ENCODE measurements at regions not wholly inside any gene's neighbourhood (a gene's known extent, or its start where the extent isn't known, plus 50 kb on each side); places are given as distances from the start of the nearest gene placed in this dataset.
"Not testable (repeated sequence)": the region's sequence is repeated elsewhere in the genome, so short reads cannot be mapped to it uniquely, and the experiment has no call there.

DNA sequence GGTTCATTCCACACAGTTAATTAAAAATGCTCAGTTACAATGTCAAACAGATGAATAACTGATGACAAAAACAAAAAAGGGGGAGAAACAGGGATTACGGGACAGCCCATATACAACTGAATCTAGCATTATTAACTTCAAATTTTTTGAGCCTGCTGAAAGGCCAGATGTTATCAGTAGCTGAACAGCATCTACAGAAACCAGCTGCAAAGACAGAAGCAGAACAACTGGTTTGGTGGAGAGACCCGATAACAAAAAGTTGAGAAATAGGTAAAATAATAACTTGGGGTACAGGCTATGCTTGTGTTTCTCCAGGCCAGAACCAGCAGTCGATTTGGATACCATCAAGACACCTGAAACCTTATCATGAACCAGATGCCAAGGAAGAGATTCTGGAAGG lies 109.8 kb downstream of the SEPTIN7 start:
- not testable (repeated sequence) for DNase-seq

DNA sequence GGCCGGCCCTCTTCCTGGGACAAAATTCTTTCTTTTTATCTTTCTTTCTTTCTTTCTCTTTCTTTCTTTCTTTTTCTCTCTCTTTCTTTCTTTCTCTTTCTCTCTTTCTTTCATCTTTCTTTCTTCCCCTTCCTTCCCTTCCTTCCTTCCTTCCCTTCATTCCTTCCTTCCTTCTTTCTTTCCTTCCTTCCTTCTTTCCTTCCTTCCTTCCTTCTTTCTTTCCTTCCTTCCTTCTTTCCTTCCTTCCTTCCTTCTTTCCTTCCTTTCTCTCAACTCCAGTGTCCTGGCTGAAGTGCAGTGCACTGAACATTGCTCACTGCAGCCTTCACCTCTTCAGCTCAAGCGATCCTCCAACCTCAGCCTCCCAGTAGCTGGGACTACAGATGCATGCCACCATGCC lies 112.5 kb downstream of the SEPTIN7 start:
- DNase-seq, result not testable (repeated sequence)

DNA sequence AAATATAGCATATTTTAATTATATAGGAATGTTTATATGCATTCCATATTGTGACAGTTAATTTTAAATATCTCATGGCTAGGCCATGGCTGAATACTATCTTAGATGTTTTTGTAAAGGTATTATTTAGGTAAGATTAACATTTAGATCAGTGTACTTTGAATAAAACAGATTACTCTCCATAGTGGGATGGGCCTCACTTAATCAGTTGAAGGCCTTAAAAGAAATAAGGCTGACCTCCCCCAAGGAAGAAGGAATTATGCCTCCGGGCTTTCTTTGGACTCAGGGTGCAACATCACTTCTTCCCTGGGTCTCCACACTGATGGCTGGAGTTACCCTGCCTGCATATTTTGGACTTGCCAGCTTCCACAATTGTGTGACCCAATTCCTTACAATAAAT lies 113.4 kb downstream of the SEPTIN7 start:
- DNase-seq, result not testable (repeated sequence)

DNA sequence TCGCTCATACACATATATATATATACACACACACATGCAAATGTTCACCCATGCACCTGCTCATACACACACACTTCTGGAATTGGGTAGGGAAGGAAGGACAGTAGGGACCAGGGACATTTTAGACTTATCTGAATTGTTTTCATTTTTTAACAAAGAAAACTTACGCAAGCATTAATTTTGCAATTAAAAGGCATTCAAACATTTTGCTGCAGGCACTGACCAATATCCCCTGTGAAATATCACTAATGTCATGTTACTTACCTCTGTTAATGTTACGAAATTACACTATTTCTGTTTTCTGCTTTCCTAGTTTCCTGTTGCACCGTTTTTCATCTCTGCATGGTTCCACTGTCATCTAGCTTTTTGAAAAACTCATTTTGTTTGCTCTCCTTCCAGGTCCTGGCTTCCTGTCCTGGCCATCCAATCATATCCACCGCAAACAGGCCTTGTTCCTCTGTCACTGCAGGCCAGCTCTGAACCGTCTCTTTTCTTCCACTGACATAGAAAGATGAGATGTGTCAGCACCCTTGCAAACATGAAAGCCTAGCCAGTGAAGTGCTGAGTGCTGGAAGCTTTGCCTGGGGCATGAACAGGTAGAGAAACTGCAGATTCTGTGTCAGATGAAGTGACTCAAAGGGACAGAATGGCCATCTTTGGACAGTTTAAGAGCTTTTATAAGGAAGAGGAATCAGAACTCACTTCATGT lies 114.5 kb downstream of the SEPTIN7 start:
- not testable (repeated sequence) for DNase-seq

DNA sequence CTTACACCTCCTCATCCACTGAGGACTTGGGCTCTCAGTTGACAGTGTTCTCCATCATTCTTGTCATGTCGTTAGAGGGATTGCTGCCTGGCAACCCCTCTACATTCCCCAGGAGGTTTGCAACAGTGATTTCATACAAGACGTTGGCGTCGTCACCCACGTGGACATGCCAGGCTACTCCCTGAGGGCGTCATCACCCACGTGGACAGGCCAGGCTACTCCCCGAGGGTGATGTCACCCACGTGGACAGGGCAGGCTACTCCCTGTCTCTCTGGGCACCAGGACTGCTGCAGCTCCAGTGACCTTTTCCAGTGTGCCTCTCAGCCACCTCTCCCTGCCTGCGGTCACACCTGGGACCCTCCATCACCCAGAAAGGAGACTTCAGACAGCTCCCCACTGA lies 117.4 kb downstream of the SEPTIN7 start:
- not testable (repeated sequence) for DNase-seq

DNA sequence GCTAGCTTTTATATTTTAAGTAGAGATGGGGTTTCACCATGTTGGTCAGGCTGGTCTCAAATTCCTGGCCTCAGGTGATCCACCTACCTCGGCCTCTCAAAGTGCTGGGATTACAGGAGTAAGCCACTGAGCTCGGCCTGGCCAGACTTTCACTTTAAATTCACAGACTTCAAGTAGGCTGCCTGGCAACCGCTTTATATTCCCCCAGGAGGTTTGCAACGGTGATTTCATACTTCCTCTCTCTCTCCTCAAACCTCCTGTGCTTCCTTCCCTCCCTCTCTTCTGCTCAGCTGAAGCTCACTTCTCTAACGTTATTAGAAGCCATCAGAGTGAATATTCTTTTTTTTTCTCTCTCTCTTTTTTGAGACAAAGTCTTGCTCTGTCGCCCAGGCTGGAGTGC lies 118.8 kb downstream of the SEPTIN7 start:
- not testable (repeated sequence) for DNase-seq

DNA sequence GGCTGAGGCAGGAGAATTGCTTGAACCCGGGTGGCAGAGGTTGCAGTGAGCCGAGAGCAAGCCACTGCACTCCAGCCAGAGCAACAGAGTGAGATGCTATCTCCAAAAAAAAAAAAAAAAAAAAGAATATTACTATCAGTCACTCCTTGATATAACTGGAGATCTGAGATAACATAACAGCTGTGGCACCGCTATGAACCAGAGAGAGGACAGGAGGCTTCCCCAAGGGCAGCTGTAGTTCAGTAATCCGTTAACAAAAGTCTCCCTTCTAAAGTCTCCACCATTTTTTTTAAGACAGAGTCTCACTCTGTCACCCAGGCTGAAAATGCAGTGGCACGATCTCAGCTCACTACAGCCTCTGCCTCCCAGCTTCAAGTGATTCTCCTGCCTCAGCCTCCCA lies 120.5 kb downstream of the SEPTIN7 start:
- DNase-seq, result not testable (repeated sequence)

DNA sequence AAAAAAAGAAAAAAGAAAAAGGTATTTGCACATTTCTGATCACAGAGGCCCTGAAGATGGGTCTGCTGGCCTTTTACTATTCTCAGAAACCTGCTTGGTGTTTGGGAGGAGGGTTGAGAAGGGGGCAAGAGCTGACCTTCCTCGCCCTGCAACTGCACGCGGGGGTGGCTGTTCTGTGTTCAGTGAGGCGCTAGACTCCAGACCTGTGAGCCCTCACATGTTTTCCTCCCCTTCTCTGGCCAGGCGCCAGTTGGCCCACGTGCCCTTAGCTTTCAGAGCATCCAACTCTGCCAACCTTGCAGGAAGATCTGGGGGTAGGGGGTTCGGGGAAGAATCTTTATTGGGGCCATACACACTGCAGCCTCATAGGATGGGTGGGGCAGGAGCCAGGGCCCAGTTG lies 123.8 kb downstream of the SEPTIN7 start:
- DNase-seq, result not testable (repeated sequence)

DNA sequence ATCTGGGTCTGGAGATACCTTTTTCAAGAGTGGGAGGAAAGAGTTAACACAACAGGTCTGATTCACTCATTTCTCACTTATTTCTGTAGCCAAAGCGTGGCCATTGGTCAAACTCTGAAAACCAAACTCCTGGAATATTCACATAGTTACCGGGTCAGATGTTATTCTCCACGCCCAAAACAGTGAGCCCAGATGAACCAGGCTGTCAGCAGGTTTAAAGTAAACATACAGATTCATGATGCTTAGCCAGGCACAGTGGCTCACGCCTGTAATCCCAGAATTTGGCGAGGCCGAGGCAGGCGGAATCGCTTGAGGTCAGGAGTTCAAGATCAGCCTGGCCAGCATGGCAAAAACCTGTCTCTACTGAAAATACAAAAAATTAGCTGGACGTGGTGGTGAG lies 126.1 kb downstream of the SEPTIN7 start:
- not testable (repeated sequence) for DNase-seq

DNA sequence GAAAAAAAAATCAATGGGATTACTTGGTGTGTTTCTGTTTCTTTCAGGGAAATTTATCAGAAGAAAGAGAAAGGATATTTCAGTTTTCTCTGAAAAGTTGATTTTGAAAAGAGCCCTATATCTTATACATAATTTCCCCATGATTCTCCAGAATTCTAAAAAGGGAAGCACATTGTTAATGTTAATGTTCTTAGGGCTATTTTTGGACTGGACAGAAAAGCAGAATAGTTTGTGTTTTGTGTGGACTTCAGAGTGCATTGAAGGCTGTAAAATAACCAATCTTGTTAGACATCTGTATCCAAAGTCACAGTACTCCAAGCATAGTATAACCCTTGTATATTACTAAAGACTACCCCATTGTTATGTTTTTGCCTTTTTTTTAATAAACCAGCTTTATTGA lies 130.3 kb downstream of the SEPTIN7 start:
- DNase-seq, result not testable (repeated sequence)

DNA sequence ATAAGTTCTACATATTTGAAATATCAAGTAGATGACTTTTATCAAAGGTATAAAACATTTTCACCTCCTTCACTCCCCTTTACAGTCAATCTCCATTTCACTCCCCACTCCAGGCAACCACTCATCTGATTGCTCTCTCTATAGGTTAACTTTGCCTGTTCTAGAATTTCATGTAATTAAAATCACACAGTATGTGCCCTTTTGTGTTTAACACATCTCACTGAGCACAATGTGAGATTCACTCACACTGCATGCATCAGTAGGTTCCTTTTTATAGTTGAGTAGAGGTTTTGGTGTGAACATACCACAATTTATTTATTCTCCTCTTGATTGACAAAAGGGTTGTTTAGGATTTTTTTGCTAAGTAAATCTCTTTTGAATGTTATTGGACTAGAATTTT lies 130.7 kb downstream of the SEPTIN7 start:
- not testable (repeated sequence) for DNase-seq

DNA sequence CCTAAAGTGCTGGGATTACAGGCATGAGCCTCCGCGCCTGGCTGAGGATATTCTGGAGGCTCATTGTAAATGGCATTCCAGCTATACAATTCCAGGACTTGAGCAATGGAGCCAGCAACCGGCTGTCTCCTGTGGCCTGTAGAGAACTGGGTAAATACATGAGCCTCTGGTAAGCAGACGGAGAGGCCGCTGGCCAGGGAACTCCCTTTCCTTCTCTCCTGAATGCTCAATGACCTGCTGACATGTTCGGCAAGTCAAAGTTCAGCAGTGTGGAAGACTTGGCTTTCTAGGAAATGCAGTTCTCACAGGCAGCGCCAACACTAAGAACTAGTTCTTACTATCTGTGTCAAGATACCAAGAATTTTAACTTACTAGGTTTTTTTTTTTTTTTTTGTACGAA lies 139.8 kb downstream of the SEPTIN7 start:
- DNase-seq, result not testable (repeated sequence)

DNA sequence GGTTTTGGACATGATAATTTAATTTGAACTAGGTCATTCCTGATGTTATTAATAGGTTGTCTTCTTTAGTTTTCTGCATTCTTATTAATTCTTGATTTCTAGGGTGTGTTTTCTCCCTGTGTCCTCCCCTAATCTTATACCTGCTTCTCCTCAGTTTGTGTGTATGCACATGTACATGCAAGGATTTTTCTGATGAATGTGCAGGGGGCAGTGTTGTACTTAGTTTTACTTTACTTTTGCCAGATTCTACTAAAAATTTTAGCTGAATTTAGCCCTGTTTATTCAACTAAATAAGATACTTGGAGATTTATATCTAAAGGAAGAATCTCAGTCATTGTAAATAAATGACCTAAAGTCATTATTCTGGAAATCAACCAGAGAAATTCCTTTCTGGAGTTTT lies 144.8 kb downstream of the SEPTIN7 start:
- DNase-seq, result not testable (repeated sequence)

DNA sequence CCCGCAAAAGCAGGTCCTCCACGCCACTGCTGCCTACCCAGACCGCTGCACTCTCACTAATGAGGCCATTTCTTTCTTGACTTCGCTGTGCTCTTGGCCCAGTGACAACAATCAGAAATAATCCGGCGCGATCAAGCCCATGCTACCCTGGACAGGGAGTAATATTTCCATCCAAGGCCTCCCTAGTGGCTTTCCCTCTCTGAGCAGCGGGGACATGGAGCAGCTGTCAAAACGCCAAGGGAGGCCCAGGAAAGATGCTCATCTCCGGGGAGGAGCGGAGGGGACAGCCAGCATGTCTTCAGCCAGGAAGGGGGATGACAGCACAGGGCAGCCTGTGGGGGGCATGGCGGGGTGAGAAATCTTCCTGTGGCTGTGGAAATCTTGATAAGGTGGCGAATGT lies 154.9 kb downstream of the SEPTIN7 start:
- not testable (repeated sequence) for DNase-seq

DNA sequence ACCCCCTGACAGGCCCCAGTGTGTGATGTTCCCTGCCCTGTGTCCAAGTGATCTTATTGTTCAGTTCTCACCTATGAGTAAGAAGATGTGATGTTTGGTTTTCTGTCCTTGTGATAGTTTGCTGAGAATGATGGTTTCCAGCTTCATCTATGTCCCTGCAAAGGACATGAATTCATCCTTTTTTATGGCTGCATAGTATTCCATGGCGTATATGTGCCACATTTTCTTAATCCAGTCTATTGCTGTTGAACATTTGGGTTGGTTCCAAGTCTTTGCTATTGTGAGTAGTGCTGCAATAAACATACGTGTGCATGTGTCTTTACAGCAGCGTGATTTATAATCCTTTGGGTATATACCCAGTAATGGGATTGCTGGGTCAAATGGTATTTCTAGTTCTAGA lies 156.1 kb downstream of the SEPTIN7 start:
- DNase-seq, result not testable (repeated sequence)

DNA sequence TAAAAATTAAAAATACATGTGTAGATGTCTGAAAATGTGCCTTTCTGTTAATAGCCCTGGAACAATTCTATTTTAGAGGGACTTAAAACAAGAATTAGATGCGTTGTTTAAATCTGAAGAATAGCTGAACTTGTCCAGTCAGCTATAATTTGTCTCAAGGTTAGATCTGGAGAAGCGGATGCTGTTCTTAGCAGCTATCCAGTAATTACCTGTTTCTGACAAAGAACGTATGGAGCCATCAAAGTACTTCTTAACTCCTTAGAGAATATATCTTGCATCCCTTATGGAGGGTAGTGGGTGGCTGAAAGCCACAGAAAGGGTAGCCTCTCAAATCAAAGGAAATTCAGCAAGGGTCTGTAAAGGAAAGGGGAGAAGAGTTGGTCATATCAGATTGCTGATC lies 160.4 kb downstream of the SEPTIN7 start:
- not testable (repeated sequence) for DNase-seq

DNA sequence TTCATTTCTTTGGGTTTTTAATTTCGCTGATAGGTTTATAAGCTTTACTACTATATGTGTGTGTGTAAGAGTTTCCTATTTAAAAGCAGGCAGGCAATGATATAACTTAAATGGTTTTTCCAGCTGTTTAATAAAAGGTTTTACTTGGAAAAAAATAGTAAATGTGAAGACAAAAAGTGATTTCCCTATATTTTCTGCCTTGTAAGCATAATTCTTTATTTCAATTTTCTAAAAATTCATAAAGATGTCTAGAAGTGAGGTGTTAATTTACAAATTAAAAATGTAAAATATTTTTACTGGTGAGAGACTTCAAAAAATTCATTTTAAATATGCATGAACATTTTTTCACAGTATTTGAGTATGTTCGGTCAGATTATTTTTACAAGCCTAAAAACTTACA lies 161.8 kb downstream of the SEPTIN7 start:
- DNase-seq, result not testable (repeated sequence)

DNA sequence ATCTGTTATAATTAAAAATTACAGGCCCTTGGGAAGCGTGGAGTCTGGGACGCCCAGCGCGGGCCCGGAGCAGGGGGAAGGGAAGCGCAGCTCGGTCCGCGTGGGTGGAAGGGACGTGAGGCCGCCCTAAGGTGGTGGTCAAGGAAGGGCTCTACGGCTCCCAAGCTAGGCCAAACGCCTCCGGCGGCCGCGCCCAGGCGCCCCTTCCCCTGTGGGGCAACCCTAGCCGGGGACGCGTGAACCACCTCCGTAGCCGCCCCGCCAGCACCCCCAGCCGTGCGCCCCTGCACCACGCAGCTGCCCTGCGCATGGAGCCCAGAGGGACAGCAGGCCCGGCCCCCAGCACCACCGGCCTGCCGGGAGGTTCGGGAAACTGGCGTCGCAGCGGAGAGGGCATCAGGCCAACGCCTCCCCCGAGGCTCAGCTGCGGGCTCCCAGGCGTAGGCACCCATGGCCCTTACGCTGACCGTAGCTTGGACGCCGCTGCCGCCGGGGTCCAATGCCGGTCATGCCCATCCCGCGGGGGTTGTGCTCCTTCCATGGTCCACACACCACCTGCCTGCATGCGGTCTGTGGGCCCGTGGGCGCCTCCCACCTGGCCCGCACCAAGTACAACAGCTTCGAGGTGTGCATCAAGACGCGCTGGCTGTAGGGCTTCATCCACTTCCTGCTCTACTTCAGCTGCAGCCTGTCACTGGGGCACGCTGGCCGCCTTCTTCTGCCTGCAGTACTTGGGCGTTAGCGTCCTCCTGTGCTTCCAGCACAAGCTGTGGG lies 166.7 kb downstream of the SEPTIN7 start:
- DNase-seq, result no peak

DNA sequence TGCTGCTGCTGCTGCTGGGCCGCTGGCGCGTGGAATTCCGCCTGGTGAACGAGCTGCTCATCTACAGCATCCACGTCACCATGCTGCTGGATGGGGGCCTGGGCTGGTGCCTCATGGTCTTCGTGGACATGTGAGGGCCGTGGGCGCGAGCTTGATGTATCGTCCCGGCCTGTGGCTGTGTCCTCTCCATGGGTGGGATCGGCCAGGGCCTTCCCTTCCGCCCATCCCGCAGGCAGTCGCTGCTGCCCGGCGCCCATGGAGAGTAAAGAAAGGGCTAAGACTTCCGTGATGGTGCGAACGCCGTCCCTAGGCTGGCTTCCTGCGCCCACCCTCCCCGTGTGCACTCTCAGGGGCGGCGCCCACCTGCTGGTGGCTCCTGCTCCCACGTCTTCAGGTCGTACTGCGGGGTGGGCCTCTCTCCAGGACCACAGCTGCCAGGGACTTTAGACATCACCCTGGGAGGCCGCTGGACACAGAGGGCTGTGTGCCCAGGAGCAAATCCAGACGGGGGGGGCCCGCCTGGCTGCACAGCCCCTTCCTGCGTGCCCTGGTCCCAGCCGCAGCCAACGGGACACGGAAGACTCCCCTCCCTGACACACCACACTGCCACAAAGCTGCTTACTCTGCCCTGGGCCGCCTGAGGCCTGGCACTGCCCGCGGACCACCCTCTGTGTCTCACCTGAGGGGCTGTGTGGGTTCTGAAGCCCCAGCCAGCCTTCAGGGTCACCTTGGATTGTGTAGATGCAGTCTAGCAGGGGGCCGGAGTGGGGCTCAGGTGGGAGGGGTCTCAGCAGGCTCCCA lies 167.5 kb downstream of the SEPTIN7 start:
- no peak for DNase-seq

DNA sequence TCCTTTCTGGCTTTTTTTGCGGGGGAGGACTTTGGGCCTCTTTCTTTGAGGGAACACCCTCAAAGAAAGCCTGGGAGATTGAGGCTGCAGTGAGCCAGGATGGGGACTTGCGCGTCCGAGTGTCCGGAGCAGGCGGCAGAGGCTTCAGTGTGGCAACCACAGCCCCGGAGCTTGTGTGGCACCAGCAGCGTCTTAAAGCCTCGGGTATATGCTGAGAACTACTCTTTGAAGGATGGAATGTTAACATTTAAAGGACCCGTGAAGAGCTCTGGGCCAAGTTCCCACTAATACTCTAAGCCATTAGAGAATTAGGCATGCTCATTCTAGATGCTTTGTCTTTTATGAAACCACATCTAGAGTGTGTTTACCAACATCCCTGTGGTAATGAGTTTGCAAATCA lies 168.2 kb downstream of the SEPTIN7 start:
- no peak for DNase-seq

DNA sequence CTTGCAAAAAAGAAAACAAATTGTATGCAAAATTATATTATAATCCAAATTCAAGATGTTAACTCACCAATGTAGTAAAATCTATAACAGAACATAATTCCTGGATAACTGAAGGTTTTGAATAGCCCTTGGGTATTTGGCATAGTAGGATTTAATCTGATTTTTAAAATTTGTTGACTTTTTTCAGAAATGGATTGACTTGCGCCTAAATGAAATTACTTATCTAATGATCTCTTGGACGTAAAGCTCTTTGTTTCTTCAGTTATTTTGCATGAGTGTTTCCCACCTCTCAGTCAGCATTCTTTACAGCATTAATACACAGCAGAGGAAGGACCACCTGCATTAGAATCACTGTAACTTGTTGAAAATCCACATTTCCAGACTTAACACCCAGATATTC lies 169.6 kb downstream of the SEPTIN7 start:
- DNase-seq, result no peak

DNA sequence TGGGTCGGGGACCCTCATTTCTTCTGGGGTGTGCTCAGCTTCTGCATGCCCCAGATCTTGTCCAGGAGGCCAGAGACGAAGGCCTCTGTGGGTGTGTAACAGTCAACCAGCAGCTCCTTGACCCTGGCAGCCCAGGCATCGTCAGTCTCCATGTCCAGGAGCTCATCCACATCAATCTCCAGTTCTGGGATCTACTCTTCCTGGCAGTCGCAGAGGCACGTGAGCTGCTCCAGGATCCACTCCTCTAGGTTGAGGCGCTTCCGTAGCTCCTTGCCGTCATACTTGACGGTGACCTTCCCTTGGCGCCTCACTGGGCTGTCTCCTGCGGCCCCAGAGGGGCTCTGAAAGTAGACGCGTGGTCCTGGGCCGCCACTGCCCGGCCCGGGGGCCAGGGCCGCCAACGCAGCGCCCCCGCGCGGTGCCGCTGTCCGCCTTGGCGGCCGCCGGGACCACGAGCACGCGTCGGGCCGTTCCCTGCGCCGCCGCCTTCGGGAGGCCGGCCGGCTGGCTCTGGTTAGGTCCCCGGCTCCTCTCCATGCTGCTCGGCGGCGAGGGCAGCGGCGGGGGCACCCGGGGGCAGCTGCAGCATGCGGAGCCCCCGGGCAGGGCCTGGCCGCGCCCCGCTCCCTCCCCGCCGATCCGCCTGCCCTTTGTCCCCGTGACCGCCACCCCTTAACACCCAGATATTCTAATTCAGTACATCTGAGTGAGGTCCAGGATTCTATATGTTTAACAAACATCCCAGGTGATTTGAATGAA lies 170.5 kb downstream of the SEPTIN7 start:
- DNase-seq, result peak in 1 of 2 experiments; percentile 35
